AG09319 (cell line): ENCODE measurements at regions not wholly inside any gene's neighbourhood (a gene's known extent, or its start where the extent isn't known, plus 50 kb on each side); places are given as distances from the start of the nearest gene placed in this dataset.

Experiments
- DNase-seq: peaks from one replicate; pipeline ENCODE4 v3.0.0-alpha.2; 2010; ENCODE audit warnings: low read depth; ENCODE audit errors: extremely low read depth
- TF ChIP-seq, protein P1 (sequence below): IDR thresholded peaks from 2 replicates; pipeline ENCODE4 v1.5.1; 2011; ENCODE audit warnings: low read depth, mild to moderate bottlenecking, inconsistent platforms, low read length, moderate library complexity

DNA sequence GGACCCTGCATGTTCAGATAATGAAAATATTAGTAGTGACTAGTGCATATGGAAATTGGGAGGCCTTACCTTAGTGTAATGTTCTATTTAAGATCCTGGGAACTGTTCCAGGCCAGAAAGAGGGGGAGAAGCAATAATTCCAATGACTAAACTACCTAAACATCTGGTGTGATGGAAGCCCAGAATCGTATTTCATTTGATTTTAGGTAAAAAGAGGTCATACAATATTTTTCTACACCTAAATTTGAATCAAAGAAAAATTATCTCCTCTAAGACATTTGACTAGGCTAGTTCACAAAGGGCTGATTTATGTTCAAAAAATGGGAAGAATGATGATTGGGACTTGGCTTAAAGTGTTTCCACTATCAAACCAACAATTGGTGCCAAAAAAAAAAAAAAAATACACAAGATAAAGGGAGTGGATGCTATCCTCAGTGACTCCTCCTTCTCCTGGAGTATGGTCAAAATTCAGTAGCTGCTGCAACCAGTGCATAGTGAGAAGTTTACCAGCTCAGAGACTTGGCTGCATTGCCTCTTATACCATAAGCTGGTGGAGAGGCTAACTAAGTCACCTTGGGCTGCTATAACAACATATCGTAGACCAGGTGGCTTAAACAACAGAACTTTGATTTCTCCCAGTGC is 1038.3 kb upstream of the ACVR2A start:
- TF ChIP-seq, protein P1, sequence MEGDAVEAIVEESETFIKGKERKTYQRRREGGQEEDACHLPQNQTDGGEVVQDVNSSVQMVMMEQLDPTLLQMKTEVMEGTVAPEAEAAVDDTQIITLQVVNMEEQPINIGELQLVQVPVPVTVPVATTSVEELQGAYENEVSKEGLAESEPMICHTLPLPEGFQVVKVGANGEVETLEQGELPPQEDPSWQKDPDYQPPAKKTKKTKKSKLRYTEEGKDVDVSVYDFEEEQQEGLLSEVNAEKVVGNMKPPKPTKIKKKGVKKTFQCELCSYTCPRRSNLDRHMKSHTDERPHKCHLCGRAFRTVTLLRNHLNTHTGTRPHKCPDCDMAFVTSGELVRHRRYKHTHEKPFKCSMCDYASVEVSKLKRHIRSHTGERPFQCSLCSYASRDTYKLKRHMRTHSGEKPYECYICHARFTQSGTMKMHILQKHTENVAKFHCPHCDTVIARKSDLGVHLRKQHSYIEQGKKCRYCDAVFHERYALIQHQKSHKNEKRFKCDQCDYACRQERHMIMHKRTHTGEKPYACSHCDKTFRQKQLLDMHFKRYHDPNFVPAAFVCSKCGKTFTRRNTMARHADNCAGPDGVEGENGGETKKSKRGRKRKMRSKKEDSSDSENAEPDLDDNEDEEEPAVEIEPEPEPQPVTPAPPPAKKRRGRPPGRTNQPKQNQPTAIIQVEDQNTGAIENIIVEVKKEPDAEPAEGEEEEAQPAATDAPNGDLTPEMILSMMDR: no peak
- DNase-seq: no peak

DNA sequence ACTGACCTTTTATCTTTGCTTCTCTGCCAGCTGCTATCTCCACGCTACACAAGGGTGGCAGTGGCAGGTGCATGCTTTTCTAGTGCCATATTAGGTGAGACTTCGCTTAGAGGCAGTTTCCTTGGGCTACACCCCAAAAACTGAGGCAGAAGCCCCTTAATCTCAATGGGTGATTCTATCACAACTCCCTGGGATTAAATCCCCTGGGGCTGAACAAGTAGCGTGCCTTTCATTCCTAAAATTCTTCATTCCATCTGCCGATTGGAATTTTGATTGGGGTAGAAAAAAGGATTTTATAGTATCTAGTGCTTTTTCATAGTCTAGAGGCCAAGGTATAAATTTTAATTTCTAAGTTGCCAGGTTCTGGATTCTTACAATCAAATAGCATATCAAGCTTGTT is 1040.5 kb upstream of the ACVR2A start:
- TF ChIP-seq, protein P1: no peak
- no peak for DNase-seq

DNA sequence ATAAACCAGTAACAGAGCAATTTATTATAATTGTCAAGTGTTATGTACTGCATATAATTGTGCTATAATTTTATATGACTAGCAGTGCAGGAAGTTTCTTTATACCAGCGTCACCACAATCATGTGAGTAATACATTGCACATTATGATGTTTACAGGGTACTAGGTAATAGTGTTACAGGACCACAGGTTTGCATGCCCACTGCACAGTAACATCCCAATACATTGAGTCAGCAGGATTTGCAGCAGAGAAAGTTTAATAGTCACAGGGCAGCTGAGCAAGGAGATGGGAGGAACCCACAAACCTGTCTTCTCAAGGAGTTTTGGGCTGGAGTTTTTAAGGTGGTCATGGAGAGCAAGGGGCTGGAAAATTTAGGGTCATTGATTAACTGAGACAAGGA is 1042.9 kb upstream of the ACVR2A start:
- TF ChIP-seq, protein P1: no peak
- DNase-seq: no peak

DNA sequence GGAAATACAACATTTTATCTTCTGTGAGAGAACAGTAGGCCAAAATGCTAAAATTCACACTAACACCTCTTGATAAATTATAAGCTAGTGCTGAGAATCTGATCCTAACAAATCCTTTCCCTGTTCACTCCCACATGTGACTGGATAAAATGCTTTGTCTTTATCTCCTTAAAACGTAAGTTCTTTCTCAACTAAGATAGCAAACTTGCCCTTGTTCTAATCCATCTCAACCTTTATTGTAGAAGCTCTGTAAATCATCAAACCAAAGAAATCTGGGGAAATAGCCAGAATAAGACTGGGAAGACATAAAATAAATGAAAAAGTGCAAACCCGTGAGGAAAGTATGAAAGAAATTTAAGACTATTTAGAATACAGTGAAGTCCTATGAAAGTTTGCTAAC is 1058.4 kb upstream of the ACVR2A start:
- DNase-seq: no peak
- TF ChIP-seq, protein P1: no peak

DNA sequence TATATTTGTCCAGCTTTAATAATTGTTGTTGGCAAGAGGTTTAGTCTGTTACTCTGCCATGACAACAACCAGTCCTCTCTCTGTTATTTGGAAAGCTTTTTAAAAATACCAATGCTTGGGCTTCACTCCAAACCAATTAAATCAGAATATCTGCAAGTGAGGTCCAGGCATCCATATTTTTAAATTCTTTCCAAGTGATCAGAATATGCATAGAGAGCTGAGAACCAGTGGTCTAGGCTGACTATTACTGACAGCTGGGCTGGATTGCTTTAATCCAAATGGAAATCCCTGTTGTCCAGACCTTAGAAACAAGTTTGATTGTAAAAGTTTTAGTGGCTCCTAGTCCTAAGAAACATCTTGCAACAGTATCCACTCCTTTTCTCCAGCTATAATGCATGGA is 1059.7 kb upstream of the ACVR2A start:
- no peak for DNase-seq
- TF ChIP-seq, protein P1: no peak

DNA sequence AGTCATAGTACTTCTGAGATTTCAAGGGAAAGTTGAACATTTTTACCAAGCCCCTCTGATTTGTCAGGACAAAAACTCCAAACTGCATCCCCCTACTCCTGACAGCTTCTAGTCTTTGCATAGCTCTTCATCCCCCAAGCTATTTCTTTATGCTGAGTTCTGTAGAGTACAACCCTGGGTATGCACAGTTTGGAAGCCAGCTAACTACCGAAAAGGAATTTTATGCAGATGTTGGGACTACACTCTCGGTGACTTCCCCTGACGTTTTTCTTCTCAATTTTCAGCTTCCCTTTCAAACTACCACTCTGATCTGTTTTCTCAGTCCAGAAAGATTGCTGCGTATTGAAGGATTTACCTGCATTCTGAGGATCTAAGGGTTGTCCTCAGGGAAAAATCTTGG is 1060.2 kb upstream of the ACVR2A start:
- TF ChIP-seq, protein P1: no peak
- no peak for DNase-seq

DNA sequence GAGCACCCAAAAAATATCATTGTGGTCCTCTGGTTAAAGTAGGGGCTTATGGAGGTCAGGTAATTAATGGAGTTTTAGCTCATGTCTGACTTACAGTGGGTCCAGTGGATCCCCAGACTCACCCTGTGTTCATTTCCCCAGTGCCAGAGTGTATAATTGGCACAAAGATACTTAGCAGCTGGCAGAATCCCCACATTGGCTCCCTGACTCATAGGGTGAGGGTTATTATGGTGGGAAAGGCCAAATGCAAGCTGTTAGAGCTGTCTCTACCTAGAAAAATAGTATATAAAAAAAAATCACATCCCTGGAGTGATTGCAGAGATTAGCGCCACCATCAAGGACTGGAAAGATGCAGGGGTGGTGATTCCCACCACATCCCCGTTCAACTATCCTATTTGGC is 1067.6 kb upstream of the ACVR2A start:
- TF ChIP-seq, protein P1: no peak
- no peak for DNase-seq
